Astrocyte (in vitro differentiated cells and primary cell): ENCODE measurements at regions not wholly inside any gene's neighbourhood (a gene's known extent, or its start where the extent isn't known, plus 50 kb on each side); places are given as distances from the start of the nearest gene placed in this dataset.

Experiments used
- CTCF ChIP-seq: IDR thresholded peaks from 2 replicates; pipeline ENCODE4 v1.5.1; 2011; ENCODE audit warnings: low read depth, mild to moderate bottlenecking, inconsistent platforms, low read length, moderate library complexity; ENCODE audit not compliant: insufficient read depth
- EZH2 ChIP-seq: IDR thresholded peaks from 2 replicates; pipeline ENCODE4 v1.6.1; 2012; ENCODE audit warnings: mild to moderate bottlenecking, low read length, inconsistent platforms; ENCODE audit not compliant: insufficient read depth

- TF ChIP-seq CTCF (no peak), EZH2 (no peak)
These were observed 472.9 kb downstream of the ARHGEF28 start for GRCh38 chr5:74098941-74099340.
